Stimulated activated naive CD4-positive, alpha-beta T cell treated with Interleukin-2 at 50 U/mL for 16 hours (primary cell): ENCODE measurements at regions not wholly inside any gene's neighbourhood (a gene's known extent, or its start where the extent isn't known, plus 50 kb on each side); places are given as distances from the start of the nearest gene placed in this dataset.

Experiments used
- DNase-seq: peaks from one replicate; lab custom pipeline; 2025; lab: John Stamatoyannopoulos, UW

DNA sequence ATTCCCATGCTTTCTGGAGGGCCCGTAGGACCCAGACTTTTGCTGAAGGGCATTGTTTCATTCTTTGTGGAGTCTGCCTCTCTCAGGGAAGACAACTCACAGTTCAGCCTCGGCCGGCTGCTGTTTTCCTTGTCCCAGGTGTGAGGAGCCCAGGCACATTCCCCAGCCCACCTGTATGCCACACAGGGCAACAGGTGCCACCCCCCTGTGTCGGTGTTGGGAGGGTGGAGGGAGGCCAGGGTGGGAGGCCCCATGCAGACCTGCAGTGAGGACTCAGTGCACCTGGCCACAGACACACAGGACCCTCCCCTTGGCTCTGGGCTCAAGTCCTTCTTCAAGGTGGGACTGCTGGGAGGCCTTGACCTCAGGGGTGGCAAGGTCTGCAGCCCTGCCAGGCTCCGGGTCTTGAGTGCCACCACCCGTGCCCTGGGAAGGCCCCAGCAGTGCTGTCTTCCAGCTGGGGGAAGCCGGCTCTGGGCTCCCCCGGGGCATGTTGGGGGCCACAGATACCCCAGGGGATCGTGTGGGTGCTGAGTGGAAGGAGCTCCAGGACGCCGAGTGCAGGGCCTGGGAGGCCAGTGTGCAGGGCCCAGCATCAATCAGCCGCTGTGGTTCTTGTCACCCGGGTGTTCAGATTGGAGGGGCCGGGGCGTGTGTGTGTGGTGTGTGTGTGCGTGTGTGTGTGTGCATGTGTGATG, 1286.1 kb downstream of the BRD1 start:
- no peak for DNase-seq

DNA sequence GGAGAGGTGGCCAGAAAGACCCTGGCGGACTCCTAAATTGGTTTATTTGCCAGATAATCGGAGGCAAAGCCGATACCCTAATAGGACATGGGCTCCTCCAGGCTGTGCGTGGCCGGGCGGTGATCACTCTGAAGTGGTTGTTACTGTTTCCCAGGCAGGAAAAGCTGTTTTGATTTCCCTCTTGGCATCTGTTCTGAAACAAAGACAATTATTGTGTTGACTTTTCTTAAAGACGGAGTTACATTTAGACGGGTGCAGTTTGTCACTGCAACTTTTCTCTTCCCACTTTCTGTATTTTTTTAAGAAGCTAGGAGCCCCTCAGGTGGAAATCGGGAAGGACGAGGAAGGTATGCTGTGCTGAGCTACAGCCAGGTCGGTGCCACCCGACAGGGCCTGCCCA, 1288.4 kb downstream of the BRD1 start:
- no peak for DNase-seq

DNA sequence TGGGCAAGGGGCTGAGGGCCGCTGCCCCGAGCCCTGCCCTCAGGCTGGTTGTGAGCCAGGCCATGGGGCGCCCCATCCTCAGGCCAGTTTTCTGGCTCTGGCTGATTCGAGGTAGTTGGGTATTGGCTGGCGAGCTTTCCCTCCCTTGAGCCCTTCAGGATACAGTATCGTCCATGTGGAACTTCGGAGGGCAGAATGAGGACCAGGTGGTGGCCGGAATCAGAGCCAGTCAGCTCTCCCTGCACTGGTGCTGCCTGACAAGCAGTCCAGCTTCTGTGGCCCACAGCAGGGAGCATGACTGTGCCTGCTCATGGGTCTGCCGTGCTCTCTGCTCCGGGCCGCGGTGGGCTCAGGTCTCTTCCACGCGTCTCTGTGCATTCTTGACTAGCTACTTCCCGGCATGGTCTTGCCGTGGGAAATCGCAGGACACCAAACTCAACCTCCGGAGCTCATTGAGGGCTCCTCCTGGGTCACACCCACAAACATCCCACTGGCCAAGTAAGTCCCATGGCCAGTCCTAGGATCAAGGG, 1289.3 kb downstream of the BRD1 start:
- no peak for DNase-seq

DNA sequence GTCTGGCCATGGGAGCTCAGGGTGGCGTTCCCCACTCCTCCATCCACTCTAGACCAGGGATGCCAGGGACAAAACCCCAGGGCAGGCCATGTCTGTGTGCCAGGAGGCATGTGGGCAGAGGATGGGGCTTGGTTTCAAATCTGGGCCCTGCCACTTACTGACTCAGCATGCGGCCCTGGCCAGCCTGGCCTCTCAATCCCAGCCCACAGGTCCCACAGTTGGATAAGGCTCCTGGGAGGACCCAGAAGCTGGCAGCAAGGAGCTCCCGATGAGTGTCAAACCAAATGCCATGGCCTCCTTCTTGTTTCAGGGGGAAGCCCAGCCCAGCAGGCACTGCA, 1290.4 kb downstream of the BRD1 start:
- DNase-seq: no peak

DNA sequence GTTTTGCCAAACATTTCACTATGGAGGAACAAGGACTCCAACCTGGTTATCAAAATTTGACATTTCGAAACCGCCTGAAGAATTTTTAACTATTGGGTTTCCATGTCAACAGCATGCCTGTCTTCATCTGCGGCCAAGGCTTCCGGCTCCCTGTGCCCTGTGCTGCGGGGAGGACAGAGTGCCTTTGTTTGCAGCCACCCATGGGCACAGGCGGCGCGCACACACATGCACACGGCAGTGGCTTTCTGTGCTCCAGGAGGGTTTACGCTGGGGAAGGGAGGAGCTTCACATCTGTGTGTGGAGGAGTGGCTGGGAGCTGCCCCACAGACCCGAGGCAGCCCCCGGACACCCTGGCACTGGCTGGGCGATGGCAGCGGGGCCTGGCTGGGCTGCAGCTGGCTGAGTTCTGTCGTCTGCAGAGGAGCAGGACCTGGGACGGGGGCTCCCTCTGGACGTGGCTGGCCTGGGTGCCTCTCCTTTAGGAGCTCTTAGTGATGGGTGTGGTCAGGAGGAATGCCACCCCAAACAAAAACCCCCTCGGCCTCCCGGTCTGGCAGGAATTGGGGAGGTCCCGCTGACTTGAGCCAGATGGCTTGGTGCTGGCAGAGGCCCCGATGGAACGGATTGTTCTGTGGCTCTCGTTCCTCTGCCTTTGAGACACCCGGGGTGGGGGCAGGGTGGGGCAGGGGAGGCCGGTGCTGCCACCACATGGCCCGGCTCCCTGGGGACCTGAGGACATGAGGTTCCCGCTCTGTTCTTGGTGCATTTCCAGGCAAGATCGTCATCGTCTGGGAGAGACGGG, 1290.9 kb downstream of the BRD1 start:
- no peak for DNase-seq

DNA sequence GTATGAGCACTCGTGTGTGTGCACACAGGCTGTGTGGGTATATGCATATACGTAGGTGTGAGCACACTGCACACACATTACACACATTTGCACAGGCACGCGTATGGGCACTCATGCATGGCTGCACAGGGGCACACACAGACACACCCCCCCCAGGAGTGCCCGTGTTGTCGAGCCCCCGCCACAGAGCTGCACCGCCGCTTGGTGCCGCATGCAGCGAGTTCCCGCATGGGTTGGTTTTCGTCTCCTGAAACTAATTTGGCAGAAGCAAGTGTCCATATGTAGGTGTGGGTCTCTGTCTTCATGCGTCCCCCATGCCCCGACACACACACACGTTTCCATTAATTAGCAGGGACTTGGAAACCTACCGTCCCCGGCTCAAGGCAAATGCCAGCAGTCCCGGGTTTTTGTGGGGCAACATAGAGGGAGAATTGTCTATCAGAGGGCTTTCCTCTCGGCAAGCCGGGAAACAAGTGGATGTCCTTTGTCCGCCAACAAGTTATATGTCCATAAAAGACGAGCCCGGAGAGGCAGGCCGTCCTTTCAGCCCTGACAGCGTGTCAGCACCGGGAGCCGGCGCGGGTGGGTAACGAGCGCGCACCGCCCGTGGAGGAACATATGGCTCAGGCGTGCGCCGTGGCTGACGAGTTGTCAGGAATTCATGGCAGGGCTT, 1291.7 kb downstream of the BRD1 start:
- DNase-seq: no peak

DNA sequence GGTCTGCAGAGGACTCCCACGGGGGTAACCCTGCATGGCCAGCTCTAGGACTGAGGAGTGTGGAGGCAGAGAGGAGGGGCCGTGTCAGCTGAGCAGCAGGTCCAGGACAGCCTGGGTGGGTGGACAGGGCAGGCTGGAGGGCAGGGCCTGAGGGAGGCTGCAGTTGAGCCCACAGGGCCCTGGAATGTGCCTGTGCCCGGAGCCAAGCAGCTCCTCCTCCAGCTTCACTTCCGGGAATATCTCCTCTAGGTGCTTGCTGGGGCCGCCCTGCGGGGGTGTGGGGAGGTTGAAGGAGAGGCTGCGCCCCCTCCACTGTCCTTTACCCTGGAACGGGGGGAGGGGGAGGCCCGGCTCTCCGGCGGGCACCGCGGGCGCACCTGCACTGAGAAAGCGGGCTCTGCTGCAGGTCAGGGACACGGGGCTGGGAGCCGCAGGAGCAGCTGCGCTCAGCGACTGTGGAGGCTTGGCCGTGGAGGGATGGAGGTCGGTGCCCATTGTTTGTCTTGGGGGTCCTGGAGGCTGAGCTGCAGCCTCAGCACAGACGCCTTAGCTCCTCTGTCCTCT, 1293.2 kb downstream of the BRD1 start:
- DNase-seq: no peak

DNA sequence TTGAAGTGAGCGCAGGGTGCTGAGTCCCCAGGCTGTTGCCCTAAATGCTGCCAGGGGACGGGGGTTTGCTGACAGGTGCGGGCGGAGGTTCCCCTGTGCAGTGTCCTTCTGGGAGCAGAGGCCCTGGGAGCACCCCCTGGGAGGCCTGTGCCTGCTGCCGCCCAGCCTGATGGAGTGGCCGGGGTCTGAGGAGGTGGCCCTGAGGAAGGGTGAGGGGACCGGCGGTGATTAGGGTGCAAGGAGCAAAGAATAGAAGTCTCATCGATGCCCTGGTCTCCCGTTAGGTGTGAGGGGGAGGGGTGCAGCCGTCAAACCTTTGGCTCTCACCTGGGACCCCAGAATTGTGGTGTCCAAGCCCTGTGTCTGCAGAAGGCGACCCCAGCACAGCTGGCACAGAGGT, 1294.7 kb downstream of the BRD1 start:
- DNase-seq: no peak

DNA sequence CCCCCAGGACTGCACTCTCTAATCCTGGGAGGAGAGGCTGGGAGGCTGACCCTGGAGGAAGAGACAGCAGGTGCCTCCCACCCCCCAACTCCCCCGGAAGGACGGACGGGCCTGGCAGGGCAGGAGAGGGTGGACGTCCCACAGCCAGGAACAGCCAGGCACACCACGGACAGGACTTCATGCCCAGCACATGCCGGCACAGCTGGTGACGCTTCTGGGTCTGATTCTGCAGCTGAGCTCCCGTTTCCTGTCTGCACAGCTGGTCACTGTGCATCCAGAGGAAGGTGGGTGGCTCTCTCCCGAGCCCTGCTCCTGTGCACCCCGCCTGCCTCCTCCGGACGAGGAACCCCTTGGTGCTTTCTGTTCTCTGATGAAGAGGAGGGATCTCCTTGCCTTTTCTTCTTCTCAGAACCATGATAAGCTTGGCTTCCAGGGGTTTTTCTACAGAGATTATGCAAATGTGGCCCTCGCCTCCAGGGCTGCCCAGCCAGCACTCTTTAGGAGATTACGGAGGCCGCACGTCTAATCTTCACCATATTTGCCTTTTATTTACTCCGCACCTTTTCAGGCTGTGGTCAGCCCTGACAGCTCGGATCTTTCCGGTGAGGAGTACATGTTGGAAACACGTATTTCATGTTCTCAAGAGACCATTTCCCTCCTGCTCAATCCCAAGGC, 1295.8 kb downstream of the BRD1 start:
- DNase-seq: no peak

DNA sequence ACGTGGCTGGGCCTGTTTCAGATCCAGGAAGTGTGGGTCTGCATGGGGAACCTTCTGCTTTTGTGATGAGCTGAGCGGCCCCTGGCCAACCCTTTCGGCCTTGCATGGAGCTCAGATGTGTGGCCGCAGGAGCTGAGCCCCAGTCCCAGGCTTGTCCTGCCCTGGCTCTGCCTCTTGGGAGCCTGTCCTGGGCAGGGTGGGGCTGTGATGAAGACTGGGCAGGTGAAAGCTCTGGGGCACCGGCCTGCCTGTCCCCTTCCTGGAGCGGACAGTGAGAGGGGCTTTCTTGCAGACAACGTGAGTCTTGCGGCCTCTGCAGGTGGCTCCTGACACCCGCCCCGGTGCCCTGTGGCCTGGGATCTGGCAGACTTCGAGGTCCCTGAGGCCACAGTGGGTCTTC, 1296.6 kb downstream of the BRD1 start:
- DNase-seq: no peak

DNA sequence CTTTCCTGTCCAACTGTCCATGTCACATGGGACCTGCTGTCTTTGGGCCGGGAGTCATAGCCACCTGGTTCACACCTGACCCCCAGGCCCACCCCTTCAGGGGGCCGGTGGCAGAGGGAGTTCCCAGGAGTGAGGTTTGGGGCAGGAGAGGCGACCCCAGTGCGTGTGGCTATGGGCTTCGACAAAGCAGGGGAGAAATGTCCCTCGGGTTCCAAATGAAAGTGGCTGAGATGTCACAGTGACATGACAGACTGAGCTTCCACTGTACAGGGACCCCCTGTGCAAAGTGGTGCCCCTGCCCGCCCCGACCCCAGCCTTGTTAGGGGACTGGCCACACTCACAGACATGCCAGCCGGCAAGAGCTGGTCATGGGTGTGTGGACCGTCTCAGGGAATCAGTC, 1297.0 kb downstream of the BRD1 start:
- no peak for DNase-seq

DNA sequence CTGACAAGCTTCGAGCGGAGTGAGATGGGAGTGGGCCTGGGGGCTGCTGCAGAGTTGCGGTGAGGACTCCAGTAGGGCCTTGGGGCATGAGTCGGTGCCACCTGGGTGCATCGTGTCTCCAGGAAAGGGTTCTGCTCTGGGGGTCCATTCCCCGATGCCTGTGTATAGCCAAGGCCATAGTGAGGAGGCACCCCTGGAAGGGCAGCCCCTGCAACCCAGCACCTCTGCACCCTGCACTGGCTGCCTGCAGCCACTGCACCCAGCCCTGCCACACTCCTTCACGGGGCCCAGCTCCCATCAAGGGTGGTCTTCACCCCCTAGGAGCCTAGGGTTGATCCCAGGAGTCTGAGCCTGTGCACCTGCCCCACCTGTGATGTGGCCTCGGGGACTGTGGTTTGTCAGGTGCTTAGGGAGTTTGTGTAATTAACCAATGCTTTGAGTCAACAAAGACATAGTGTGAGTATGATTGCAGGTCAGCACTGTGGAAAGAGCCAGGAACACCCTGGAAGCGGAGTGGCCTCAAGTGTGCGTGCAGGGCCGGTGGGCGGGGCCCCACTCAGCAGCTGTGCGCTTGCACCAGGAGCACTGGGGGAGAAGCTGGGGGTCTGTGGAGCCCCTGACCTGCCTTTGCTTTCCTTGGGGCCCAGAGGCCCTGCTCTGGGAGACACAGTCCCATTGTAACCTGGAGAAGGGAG, 1299.3 kb downstream of the BRD1 start:
- DNase-seq: no peak

DNA sequence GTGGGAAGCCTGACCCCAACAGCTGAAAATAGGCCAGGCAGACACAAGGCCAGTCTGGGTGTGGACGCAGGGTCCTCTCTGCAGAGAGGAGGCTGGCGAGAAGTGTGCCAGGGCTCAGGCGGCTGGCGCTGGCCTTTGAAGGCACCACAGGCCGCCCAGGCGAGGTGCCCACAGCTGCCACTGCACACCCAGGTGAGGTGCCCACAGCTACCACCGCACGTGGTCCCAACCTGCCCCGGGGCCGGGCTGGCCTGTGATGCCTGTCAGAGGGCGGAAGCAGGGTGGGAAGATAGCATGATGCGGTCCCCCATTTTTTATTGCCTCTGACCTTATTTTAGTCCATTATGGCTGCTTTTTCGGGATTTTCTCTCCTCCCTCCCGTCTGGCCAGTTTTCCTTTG, 1303.9 kb downstream of the BRD1 start:
- DNase-seq: no peak

DNA sequence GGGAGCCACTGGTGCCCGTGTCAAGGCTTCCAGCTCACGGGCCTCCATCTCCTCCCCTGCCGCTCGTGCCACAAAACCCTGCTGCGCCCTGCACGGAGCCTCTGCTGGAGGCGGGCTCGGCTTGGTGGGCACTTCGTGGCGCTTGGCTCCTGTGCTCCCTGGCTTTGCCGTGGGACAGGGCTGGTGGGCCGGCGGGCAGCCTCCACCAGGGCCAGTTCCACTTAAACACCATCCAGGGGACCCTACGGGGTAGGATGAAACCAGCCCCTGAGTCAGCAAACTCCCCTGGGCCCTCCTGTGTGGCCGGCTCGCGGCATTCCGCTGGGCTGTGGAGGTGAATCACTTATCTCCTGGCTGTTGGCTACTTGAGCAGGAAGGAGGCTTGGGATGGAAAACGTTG, 1304.6 kb downstream of the BRD1 start:
- DNase-seq: no peak

DNA sequence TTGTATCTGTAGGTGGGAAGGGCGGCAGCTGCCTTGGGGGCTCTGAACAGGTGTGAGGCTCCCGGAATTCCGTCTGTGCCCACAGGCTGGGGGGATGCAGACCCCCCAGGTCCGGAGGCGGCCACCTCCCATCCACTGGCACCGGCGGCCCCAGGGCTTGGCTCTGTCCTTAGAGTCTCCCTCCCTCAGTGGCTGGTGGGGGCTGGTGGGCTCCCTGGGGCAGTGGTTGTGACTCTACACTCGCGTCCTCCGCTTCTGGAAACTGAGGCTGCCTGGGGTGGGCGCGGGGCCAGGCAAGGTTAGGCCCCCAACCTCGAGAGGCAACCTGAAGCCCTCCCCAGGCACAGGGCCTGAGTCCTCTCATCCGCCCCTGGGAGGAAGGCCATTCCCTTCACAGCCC, 1305.4 kb downstream of the BRD1 start:
- no peak for DNase-seq

DNA sequence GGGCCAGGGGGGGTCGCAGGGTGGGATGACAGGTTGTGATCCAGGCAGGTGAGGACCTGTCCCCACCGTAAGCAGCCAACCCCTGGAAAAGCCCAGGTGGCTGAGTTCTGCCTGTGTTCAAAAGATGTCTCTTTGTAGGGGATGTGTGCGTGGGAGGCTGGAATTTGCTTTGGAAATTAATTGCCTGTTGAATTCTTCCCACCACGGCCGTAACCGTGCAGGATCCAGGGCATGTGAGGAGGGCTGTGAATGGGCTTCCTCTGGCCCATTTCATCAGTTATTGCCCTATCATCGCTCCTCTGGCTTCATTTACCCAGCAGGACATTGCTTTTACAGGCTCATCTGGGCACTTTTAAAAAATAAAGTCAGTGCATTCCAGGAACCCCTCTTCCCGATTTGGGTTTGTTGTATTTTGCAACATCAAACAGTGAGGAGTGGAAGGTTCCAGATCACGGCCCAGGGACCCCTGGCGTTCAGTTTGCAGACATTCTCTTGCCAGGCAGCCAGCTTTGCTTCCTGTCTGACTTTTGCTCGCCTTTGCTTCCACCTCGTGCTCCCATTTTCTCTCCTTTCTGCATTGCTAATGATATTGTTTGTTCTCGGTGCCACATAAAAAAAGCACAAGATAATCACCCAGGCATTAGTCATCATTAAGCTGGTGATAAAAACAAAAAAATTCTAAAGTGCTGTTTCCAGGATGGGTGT, 1306.6 kb downstream of the BRD1 start:
- no peak for DNase-seq

DNA sequence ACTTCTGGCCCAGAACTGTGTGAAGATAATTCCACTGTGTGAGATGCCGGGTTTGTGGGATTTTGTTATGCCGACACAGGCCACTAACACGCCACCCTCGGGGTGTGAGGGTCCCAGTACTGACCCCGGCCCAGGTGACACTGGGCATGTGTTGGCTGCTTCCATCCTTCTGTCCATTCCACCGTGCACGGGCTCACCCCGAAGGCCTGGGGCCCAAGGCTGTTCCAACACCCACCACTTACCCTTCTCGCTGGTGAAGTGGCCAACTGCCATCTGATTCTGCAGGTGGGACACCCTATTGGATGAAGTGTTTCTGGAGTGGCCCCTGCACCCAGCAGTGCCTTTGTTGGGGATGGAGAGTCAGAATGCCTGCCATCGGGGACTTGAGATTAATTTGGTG, 1307.5 kb downstream of the BRD1 start:
- DNase-seq: no peak

DNA sequence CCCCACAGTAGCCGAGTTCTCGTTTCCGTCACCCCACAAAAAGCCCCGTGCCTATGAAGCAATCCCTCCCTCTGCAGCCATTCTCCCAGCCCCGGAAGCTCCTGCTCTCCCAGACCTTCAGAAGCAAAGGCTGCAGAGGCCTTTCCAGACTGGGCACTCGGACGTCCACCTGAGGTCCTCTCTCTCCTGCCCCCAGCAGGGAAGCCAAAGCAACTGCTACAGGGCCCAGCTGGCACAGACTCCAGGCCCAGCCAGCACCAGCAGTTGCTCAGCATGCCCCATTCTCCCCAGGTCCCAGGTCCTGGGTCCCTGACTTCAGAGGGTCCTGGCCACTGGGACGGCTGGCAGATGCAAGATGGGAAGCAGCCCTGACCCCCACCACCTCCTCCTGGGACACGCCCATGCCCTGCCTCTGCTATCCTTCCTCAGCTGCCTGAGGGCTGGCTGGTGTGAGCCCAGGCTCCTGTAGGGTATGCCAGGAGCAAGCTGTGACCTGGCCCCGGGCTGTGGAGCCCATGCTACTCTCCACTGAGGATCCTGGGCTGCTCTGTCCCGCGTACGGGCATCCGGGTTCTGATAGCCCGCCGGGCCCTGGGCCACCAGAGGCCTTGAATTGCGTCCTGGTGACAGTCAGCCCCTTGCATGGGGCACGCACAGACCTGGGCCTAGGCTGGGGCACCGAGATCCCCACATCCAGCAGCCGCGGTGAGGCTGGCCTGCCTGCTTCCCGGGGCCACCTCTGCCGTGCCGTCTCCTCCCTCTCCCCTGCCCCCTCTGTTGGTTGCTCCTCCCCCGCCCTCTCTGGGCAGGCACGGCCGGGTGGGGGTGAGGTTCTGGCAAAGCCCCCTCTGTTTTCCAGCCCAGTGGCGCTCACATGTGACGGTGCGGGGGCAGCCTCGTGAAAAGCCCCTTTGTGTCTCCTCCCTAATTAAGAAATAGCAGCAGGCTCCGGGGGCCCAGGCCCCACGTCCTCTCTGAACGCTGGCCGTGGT, 1310.3 kb downstream of the BRD1 start:
- DNase-seq: no peak

DNA sequence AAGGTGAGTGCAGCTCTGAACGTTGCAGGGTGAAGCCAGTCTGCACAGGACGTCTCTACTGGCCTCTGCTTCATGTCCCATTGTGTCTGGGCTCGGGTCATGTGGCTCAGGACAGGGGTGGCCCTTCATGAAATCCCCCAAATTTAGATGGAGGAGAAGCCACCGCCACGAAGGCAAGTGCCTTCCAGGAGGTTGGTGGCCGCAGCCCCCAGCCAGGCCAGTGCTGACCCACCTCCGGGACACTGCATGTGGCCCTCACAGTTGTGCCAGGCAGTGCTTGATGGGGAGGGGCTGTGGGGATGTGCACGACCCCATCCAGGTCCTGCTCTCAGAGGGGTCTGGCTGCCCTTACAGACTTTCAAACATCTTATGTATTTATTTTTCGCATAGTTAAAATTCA, 1311.1 kb downstream of the BRD1 start:
- no peak for DNase-seq
